Activated naive CD8-positive, alpha-beta T cell (primary cell): ENCODE measurements at regions not wholly inside any gene's neighbourhood (a gene's known extent, or its start where the extent isn't known, plus 50 kb on each side); places are given as distances from the start of the nearest gene placed in this dataset.

Source experiments
- H3K27ac Mint-ChIP-seq: one replicate; pipeline ENCODE4 v1.8.0; 2021; ENCODE audit warnings: mixed read lengths
- H3K27me3 Mint-ChIP-seq: one replicate; pipeline ENCODE4 v1.8.0; 2021; ENCODE audit warnings: mixed read lengths
- H3K36me3 Mint-ChIP-seq: one replicate; pipeline ENCODE4 v1.8.0; 2021; ENCODE audit warnings: mixed read lengths
- H3K4me1 Mint-ChIP-seq: one replicate; pipeline ENCODE4 v1.8.0; 2021; ENCODE audit warnings: low read depth, mixed read lengths
- H3K4me3 Mint-ChIP-seq: one replicate; pipeline ENCODE4 v1.8.0; 2021; ENCODE audit warnings: mild to moderate bottlenecking, mixed read lengths
- H3K9me3 Mint-ChIP-seq: one replicate; pipeline ENCODE4 v1.8.0; 2021; ENCODE audit warnings: low read depth, mixed read lengths

- Mint-ChIP-seq H3K36me3 (no peaks in the 10 kb centered on the region), H3K27ac (no peak overlapping the region), H3K9me3 (no peaks in the 10 kb centered on the region), H3K4me1 (no peaks in the 10 kb centered on the region), H3K27me3 (peaks cover 4% of the 10 kb centered on the region), H3K4me3 (no peak overlapping the region)
Observed at GRCh38 chr18:77548790-77549420, 299.3 kb downstream of the GALR1 start.

- Mint-ChIP-seq H3K4me1 (no peaks in the 10 kb centered on the region), H3K27me3 (peaks cover 4% of the 10 kb centered on the region), H3K9me3 (no peaks in the 10 kb centered on the region), H3K36me3 (no peaks in the 10 kb centered on the region), H3K4me3 (no peak overlapping the region), H3K27ac (no peak overlapping the region)
Observed at GRCh38 chr18:77550625-77551024, 301.0 kb downstream of the GALR1 start.

- H3K9me3 Mint-ChIP-seq, result no peaks in the 10 kb centered on the region
- peaks cover 4% of the 10 kb centered on the region for H3K27me3 Mint-ChIP-seq
- no peaks in the 10 kb centered on the region for H3K4me1 Mint-ChIP-seq
- no peak overlapping the region for H3K4me3 Mint-ChIP-seq
- H3K27ac Mint-ChIP-seq, result no peak overlapping the region
- no peaks in the 10 kb centered on the region for H3K36me3 Mint-ChIP-seq
Observed at GRCh38 chr18:77551055-77551454, 301.4 kb downstream of the GALR1 start.

GRCh38 chr18:77552945-77553344 lies 303.3 kb downstream of the GALR1 start:
- no peak overlapping the region for H3K4me3 Mint-ChIP-seq
- H3K27me3 Mint-ChIP-seq, result peaks cover 3% of the 10 kb centered on the region
- no peaks in the 10 kb centered on the region for H3K4me1 Mint-ChIP-seq
- H3K9me3 Mint-ChIP-seq, result no peaks in the 10 kb centered on the region
- H3K36me3 Mint-ChIP-seq, result no peaks in the 10 kb centered on the region
- H3K27ac Mint-ChIP-seq, result no peak overlapping the region

- Mint-ChIP-seq H3K36me3 (no peaks in the 10 kb centered on the region), H3K4me1 (no peaks in the 10 kb centered on the region), H3K9me3 (no peaks in the 10 kb centered on the region), H3K27me3 (peaks cover 3% of the 10 kb centered on the region), H3K27ac (no peak overlapping the region), H3K4me3 (no peak overlapping the region)
Observed at GRCh38 chr18:77554061-77554460, 304.4 kb downstream of the GALR1 start.

- no peak overlapping the region for H3K27ac Mint-ChIP-seq
- H3K27me3 Mint-ChIP-seq, result peaks cover 4% of the 10 kb centered on the region
- H3K4me1 Mint-ChIP-seq, result peaks cover 1% of the 10 kb centered on the region
- H3K36me3 Mint-ChIP-seq, result no peaks in the 10 kb centered on the region
- no peaks in the 10 kb centered on the region for H3K9me3 Mint-ChIP-seq
- no peak overlapping the region for H3K4me3 Mint-ChIP-seq
Observed at GRCh38 chr18:77557046-77557587, 307.5 kb downstream of the GALR1 start.

GRCh38 chr18:77559274-77559910 lies 309.7 kb downstream of the GALR1 start:
- Mint-ChIP-seq H3K36me3 (no peaks in the 10 kb centered on the region), H3K9me3 (no peaks in the 10 kb centered on the region), H3K27me3 (peaks cover 4% of the 10 kb centered on the region), H3K4me3 (no peak overlapping the region), H3K4me1 (peaks cover 1% of the 10 kb centered on the region), H3K27ac (no peak overlapping the region)

- Mint-ChIP-seq H3K27me3 (peaks cover 4% of the 10 kb centered on the region), H3K27ac (no peak overlapping the region), H3K4me3 (no peak overlapping the region), H3K36me3 (no peaks in the 10 kb centered on the region), H3K4me1 (peaks cover 1% of the 10 kb centered on the region), H3K9me3 (no peaks in the 10 kb centered on the region)
Observed at GRCh38 chr18:77560341-77560992, 310.8 kb downstream of the GALR1 start.

- peaks cover 2% of the 10 kb centered on the region for H3K27me3 Mint-ChIP-seq
- no peak overlapping the region for H3K27ac Mint-ChIP-seq
- no peaks in the 10 kb centered on the region for H3K4me1 Mint-ChIP-seq
- no peaks in the 10 kb centered on the region for H3K9me3 Mint-ChIP-seq
- H3K36me3 Mint-ChIP-seq, result no peaks in the 10 kb centered on the region
- no peak overlapping the region for H3K4me3 Mint-ChIP-seq
Observed at GRCh38 chr18:77566604-77567003, 317.0 kb downstream of the GALR1 start.

GRCh38 chr18:77567205-77567604 lies 317.6 kb downstream of the GALR1 start:
- H3K4me1 Mint-ChIP-seq, result no peaks in the 10 kb centered on the region
- H3K27me3 Mint-ChIP-seq, result peaks cover 2% of the 10 kb centered on the region
- no peaks in the 10 kb centered on the region for H3K9me3 Mint-ChIP-seq
- H3K27ac Mint-ChIP-seq, result no peak overlapping the region
- no peak overlapping the region for H3K4me3 Mint-ChIP-seq
- no peaks in the 10 kb centered on the region for H3K36me3 Mint-ChIP-seq

- H3K27me3 Mint-ChIP-seq, result peaks cover 23% of the 10 kb centered on the region
- H3K9me3 Mint-ChIP-seq, result no peaks in the 10 kb centered on the region
- H3K4me1 Mint-ChIP-seq, result no peaks in the 10 kb centered on the region
- no peak overlapping the region for H3K27ac Mint-ChIP-seq
- no peaks in the 10 kb centered on the region for H3K36me3 Mint-ChIP-seq
- H3K4me3 Mint-ChIP-seq, result no peak overlapping the region
Observed at GRCh38 chr18:77571743-77572142, 322.1 kb downstream of the GALR1 start.

GRCh38 chr18:77572537-77572936 lies 322.9 kb downstream of the GALR1 start:
- H3K4me1 Mint-ChIP-seq, result no peaks in the 10 kb centered on the region
- no peaks in the 10 kb centered on the region for H3K36me3 Mint-ChIP-seq
- no peak overlapping the region for H3K27ac Mint-ChIP-seq
- peaks cover 26% of the 10 kb centered on the region for H3K27me3 Mint-ChIP-seq
- no peak overlapping the region for H3K4me3 Mint-ChIP-seq
- H3K9me3 Mint-ChIP-seq, result no peaks in the 10 kb centered on the region

- H3K36me3 Mint-ChIP-seq, result no peaks in the 10 kb centered on the region
- H3K27ac Mint-ChIP-seq, result no peak overlapping the region
- H3K4me1 Mint-ChIP-seq, result no peaks in the 10 kb centered on the region
- no peak overlapping the region for H3K4me3 Mint-ChIP-seq
- peaks cover 26% of the 10 kb centered on the region for H3K27me3 Mint-ChIP-seq
- no peaks in the 10 kb centered on the region for H3K9me3 Mint-ChIP-seq
Observed at GRCh38 chr18:77573571-77573970, 323.9 kb downstream of the GALR1 start.

GRCh38 chr18:77590943-77591515 lies 341.4 kb downstream of the GALR1 start:
- H3K4me3 Mint-ChIP-seq, result no peak overlapping the region
- H3K4me1 Mint-ChIP-seq, result no peaks in the 10 kb centered on the region
- no peaks in the 10 kb centered on the region for H3K9me3 Mint-ChIP-seq
- H3K27ac Mint-ChIP-seq, result no peak overlapping the region
- no peaks in the 10 kb centered on the region for H3K36me3 Mint-ChIP-seq
- H3K27me3 Mint-ChIP-seq, result peaks cover 1% of the 10 kb centered on the region

- Mint-ChIP-seq H3K27ac (no peak overlapping the region), H3K4me1 (no peaks in the 10 kb centered on the region)
Observed at GRCh38 chr18:77597726-77598125, 348.1 kb downstream of the GALR1 start.

More at GRCh38 chr18:77597726-77598125, 348.1 kb downstream of the GALR1 start:
- peaks cover 5% of the 10 kb centered on the region for H3K27me3 Mint-ChIP-seq
- H3K9me3 Mint-ChIP-seq, result no peaks in the 10 kb centered on the region
- H3K4me3 Mint-ChIP-seq, result no peak overlapping the region
- no peaks in the 10 kb centered on the region for H3K36me3 Mint-ChIP-seq
